Stimulated activated CD8-positive, alpha-beta memory T cell treated with anti-CD3 and anti-CD28 coated beads, Interleukin-4, amount 100 ng/mL, for 1 hour (primary cell): ENCODE measurements at regions not wholly inside any gene's neighbourhood (a gene's known extent, or its start where the extent isn't known, plus 50 kb on each side); places are given as distances from the start of the nearest gene placed in this dataset.
A peak's percentile ranks its signal among the peaks of the same experiment; 100 is the strongest.

Experiments used
- DNase-seq, 2 donors: peaks; one replicate each; pipeline ENCODE4 v3.0.0-alpha.2; 2020; ENCODE audit warnings: low read depth in 2 of 2, low spot score in 1 of 2

- peak in 1 of 2 donors; percentile 22 for DNase-seq
These were observed 502.2 kb upstream of the JARID2 start for GRCh38 chr6:14743474-14744211.

GRCh38 chr6:14744212-14744556, 501.7 kb upstream of the JARID2 start:
- DNase-seq = no peak

- DNase-seq = no peak
These were observed 499.6 kb upstream of the JARID2 start for GRCh38 chr6:14746139-14746837.

- no peak for DNase-seq
These were observed 497.9 kb upstream of the JARID2 start for GRCh38 chr6:14747881-14748520.

- no peak for DNase-seq
These were observed 497.2 kb upstream of the JARID2 start for GRCh38 chr6:14748679-14749078.

- no peak for DNase-seq
These were observed 495.7 kb upstream of the JARID2 start for GRCh38 chr6:14750059-14750661.

- no peak for DNase-seq
These were observed 494.2 kb upstream of the JARID2 start for GRCh38 chr6:14751645-14752175.

GRCh38 chr6:14754751-14755513, 490.9 kb upstream of the JARID2 start:
- DNase-seq = no peak

- no peak for DNase-seq
These were observed 489.5 kb upstream of the JARID2 start for GRCh38 chr6:14756340-14756739.

- DNase-seq = no peak
These were observed 488.9 kb upstream of the JARID2 start for GRCh38 chr6:14757014-14757413.

GRCh38 chr6:14757418-14757817, 488.5 kb upstream of the JARID2 start:
- no peak for DNase-seq

GRCh38 chr6:14758421-14759081, 487.3 kb upstream of the JARID2 start:
- DNase-seq = no peak

GRCh38 chr6:14759976-14760672, 485.7 kb upstream of the JARID2 start:
- no peak for DNase-seq

- DNase-seq = no peak
These were observed 483.8 kb upstream of the JARID2 start for GRCh38 chr6:14762077-14762476.

GRCh38 chr6:14763139-14763538, 482.7 kb upstream of the JARID2 start:
- DNase-seq = no peak

- DNase-seq = no peak
These were observed 482.3 kb upstream of the JARID2 start for GRCh38 chr6:14763616-14764015.

GRCh38 chr6:14765106-14765505, 480.8 kb upstream of the JARID2 start:
- no peak for DNase-seq

GRCh38 chr6:14765721-14766390, 480.0 kb upstream of the JARID2 start:
- DNase-seq = no peak

- no peak for DNase-seq
These were observed 479.4 kb upstream of the JARID2 start for GRCh38 chr6:14766391-14766994.
